GM12878 (cell line): ENCODE measurements at regions not wholly inside any gene's neighbourhood (a gene's known extent, or its start where the extent isn't known, plus 50 kb on each side); places are given as distances from the start of the nearest gene placed in this dataset.

ENCODE experiments used
- ATAC-seq: fragments of 200-7000 bp; cut with Tn5 transposase; 3 replicates; pipeline ENCODE4 v1.9.1; 2020; ENCODE audit warnings: mild to moderate bottlenecking, moderate library complexity
- BruUV-seq: library from RNA; stranded (reverse); fragments of 400-500 nt; replicated peaks from 2 replicates; lab custom pipeline; 2021; lab: Mats Ljungman, UMichigan
- CTCF ChIA-PET: fragments of 300-600 bp; sonication (Branson Sonifier 250); formaldehyde crosslinking; extraction: SDS; loops from one replicate; lab custom pipeline; 2021; ENCODE audit warnings: inconsistent platforms; lab: Yijun Ruan, JAX
- POLR2A ChIA-PET: fragments of 350-600 bp; formaldehyde crosslinking; extraction: SDS; loops from one replicate; lab custom pipeline; 2021; ENCODE audit warnings: inconsistent platforms; lab: Charles Lee
- RAD21 ChIA-PET: fragments of 300-600 bp; sonication (Branson Sonifier 250); formaldehyde crosslinking; loops from one replicate; lab custom pipeline; 2023; ENCODE audit warnings: antibody characterized with exemption; ENCODE audit not compliant: unreplicated experiment; lab: Charles Lee
- SMC1A ChIA-PET: fragments of 300-600 bp; sonication (Branson Sonifier 250); formaldehyde crosslinking; loops from one replicate; lab custom pipeline; 2023; ENCODE audit not compliant: unreplicated experiment, uncharacterized antibody; lab: Charles Lee
- DNase-seq: peaks from one replicate; pipeline ENCODE4 v3.0.0-alpha.2; 2011; ENCODE audit warnings: low read depth, low spot score
- FAIRE-seq: peaks from 3 replicates; lab custom pipeline; 2011; peaks lifted over from hg19 to GRCh38; lab: Jason Lieb, UNC
- H2AFZ ChIP-seq: 2 replicates; pipeline ENCODE4 v1.6.0; 2011; ENCODE audit warnings: low read depth, low read length, control low read depth; ENCODE audit not compliant: control insufficient read depth
- H3K27ac ChIP-seq: 2 replicates; pipeline ENCODE4 v1.5.1; 2011; ENCODE audit warnings: control low read depth; ENCODE audit not compliant: control insufficient read depth, insufficient read depth
- H3K27me3 ChIP-seq, 2 experiments: replicated peaks in 1 of 2; 2 replicates each; pipeline versions ENCODE4 v1.6.0 to v1.6.1; 2011; ENCODE audit warnings: low read length in 1 of 2; ENCODE audit not compliant: control insufficient read depth in 2 of 2, insufficient read depth in 2 of 2
- H3K36me3 ChIP-seq, 2 experiments: 2 replicates each; pipeline ENCODE4 v1.5.1; 2011; ENCODE audit warnings: low read length in 1 of 2; ENCODE audit not compliant: control insufficient read depth in 2 of 2, insufficient read depth in 2 of 2
- H3K4me1 ChIP-seq: 2 replicates; pipeline ENCODE4 v1.6.1; 2011; ENCODE audit warnings: mild to moderate bottlenecking, low read length, moderate library complexity, mixed read lengths; ENCODE audit not compliant: control insufficient read depth, insufficient read depth
- H3K4me2 ChIP-seq: 2 replicates; pipeline ENCODE4 v1.6.0; 2011; ENCODE audit warnings: control low read depth; ENCODE audit not compliant: control insufficient read depth, insufficient read depth
- H3K4me3 ChIP-seq: fragments of 200-600 bp; sonication (generic); 2 replicates; pipeline ENCODE4 v1.5.1; 2016
- H3K79me2 ChIP-seq: 2 replicates; pipeline ENCODE4 v1.6.0; 2011; ENCODE audit warnings: low read length; ENCODE audit not compliant: control insufficient read depth, insufficient read depth
- H3K9ac ChIP-seq: 2 replicates; pipeline ENCODE4 v1.8.0; 2011; ENCODE audit warnings: low read length, control low read depth, mixed read lengths; ENCODE audit not compliant: control insufficient read depth, insufficient read depth
- H3K9me3 ChIP-seq: replicated peaks from 3 replicates; pipeline ENCODE4 v1.5.1; 2011; ENCODE audit warnings: mild to moderate bottlenecking, low read length; ENCODE audit not compliant: control insufficient read depth, insufficient read depth
- H4K20me1 ChIP-seq: 2 replicates; pipeline ENCODE4 v1.6.0; 2011; ENCODE audit not compliant: control insufficient read depth, insufficient read depth
- ATF2 ChIP-seq: IDR thresholded peaks from 2 replicates; pipeline ENCODE4 v1.6.1; 2012; ENCODE audit warnings: low read length, inconsistent platforms
- BMI1 ChIP-seq: fragments of 450-650 bp; IDR thresholded peaks from 2 replicates; pipeline ENCODE4 v1.6.1; 2016; ENCODE audit warnings: mild to moderate bottlenecking, moderate library complexity, borderline replicate concordance
- E2F4 ChIP-seq: IDR thresholded peaks from 2 replicates; pipeline ENCODE4 v1.6.1; 2012; ENCODE audit warnings: low read depth, low read length, improper control_type of control experiment
- EED ChIP-seq: sonication (generic); IDR thresholded peaks from 2 replicates; pipeline ENCODE4 v1.6.1; 2016; ENCODE audit warnings: antibody characterized with exemption, low read depth
- ETV6 ChIP-seq, 2 experiments: fragments of 450-650 bp in 1 of 2; IDR thresholded peaks in 1 of 2; conservative IDR thresholded peaks in 1 of 2; 2 replicates each; pipeline ENCODE4 v1.6.1; 2014; ENCODE audit warnings: antibody characterized with exemption in 1 of 2, borderline replicate concordance in 1 of 2, low read depth in 1 of 2, mild to moderate bottlenecking in 1 of 2, moderate library complexity in 1 of 2
- NFIC ChIP-seq: IDR thresholded peaks from 2 replicates; pipeline ENCODE4 v1.6.1; 2012; ENCODE audit warnings: low read depth, mild to moderate bottlenecking, inconsistent platforms, low read length, moderate library complexity
- NFXL1 ChIP-seq: fragments of 450-650 bp; IDR thresholded peaks from 2 replicates; pipeline ENCODE4 v1.6.1; 2017; ENCODE audit warnings: antibody characterized with exemption, mild to moderate bottlenecking, borderline replicate concordance
- PBX3 ChIP-seq: IDR thresholded peaks from 2 replicates; pipeline ENCODE4 v1.6.1; 2011; ENCODE audit warnings: mild to moderate bottlenecking, low read depth, low read length, moderate library complexity; ENCODE audit not compliant: insufficient replicate concordance
- RAD51 ChIP-seq: fragments of 450-650 bp; IDR thresholded peaks from 2 replicates; pipeline ENCODE4 v1.6.1; 2016; ENCODE audit warnings: moderate library complexity, mild to moderate bottlenecking, inconsistent platforms
- RB1 ChIP-seq: fragments of 450-650 bp; formaldehyde crosslinking; IDR thresholded peaks from 2 replicates; pipeline ENCODE4 v1.6.1; 2017; ENCODE audit warnings: mild to moderate bottlenecking, borderline replicate concordance
- RFX5 ChIP-seq: IDR thresholded peaks from 2 replicates; pipeline ENCODE4 v1.6.1; 2011; ENCODE audit warnings: low read depth, low read length, improper control_type of control experiment
- SUPT20H ChIP-seq: IDR thresholded peaks from 2 replicates; pipeline ENCODE4 v1.6.1; 2011; ENCODE audit warnings: low read depth, mild to moderate bottlenecking, low read length, moderate library complexity, borderline replicate concordance; ENCODE audit not compliant: control insufficient read depth
- TCF12 ChIP-seq: IDR thresholded peaks from 2 replicates; pipeline ENCODE4 v1.6.1; 2011; ENCODE audit warnings: low read depth, mild to moderate bottlenecking, low read length
- ZNF24 ChIP-seq: fragments of 450-650 bp; IDR thresholded peaks from 2 replicates; pipeline ENCODE4 v1.6.1; 2017; ENCODE audit warnings: antibody characterized with exemption, mild to moderate bottlenecking
- ZNF592 ChIP-seq: fragments of 450-650 bp; IDR thresholded peaks from 2 replicates; pipeline ENCODE4 v1.6.1; 2017; ENCODE audit warnings: mild to moderate bottlenecking, moderate library complexity
- WGBS: methylation state at CpG from one replicate; pipeline ENCODE4 v1.1.6; 2016; ENCODE audit warnings: low lambda C conversion rate; ENCODE audit not compliant: insufficient replicate concordance, insufficient coverage; ENCODE audit errors: missing lambda C conversion rate; 5-methylcytosine and 5-hydroxymethylcytosine counted together
- in situ Hi-C: fragments of 300-500 bp; cut with MboI; formaldehyde crosslinking; loops from 9 replicates; pipeline ENCODE4 v1.14.3; 2018; ENCODE audit warnings: mixed read lengths
- intact Hi-C: fragments of 100-400 bp; cut with micrococcal nuclease; formaldehyde crosslinking; loops from one replicate; pipeline ENCODE4 v1.14.2; 2022; ENCODE audit not compliant: unreplicated experiment

DNA sequence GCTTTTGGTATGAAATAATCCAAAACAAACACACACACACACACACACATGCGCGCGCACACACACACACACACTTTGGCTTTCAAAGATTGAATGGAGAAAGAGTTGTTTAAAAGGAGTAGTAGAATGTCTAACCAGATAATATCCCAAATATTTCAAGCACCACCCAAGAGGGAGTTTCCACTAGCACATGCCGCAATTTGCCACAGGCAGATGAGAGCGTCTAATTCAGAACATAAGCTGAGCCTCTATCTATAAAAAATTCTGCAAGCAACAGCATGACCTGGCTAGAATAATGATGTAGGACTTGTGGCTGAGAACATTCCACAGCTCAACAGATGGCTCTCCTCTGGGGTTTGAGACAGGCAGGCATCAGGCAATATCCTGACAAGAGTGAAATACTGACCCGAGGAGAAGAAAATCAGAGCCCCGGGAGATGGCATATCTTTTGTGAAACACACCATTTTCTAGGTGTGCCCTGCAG lies 302.5 kb upstream of the GADL1 start:
- no peak overlapping the region for H2AFZ ChIP-seq
- FAIRE-seq (no peak), ATAC-seq (no peak), DNase-seq (no peak)
- TF ChIP-seq RAD51, result no peak
- no peak for TF ChIP-seq E2F4
- TF ChIP-seq ETV6 (conservative IDR thresholded peaks at IDR 0.05 in 1 of 2, IDR thresholded peaks at IDR 0.05 in 1 of 2; ENCODE audit: borderline replicate concordance in 1 of 2, low read depth in 1 of 2), result no peak
- no peak for TF ChIP-seq NFIC
- no peak for TF ChIP-seq RFX5
- no peak for TF ChIP-seq ZNF592
- TF ChIP-seq ATF2, result no peak
- TF ChIP-seq PBX3, result no peak
- no peak for TF ChIP-seq TCF12
- no peak for TF ChIP-seq SUPT20H
- TF ChIP-seq BMI1, result no peak
- no peak for TF ChIP-seq EED
- TF ChIP-seq ZNF24, result no peak
- no peak for TF ChIP-seq RB1
- no peak for TF ChIP-seq NFXL1
- 95% methylated on average over 7 of the region's 7 CpGs for WGBS
- intact Hi-C loops, result no loop called here
- no peaks in the 10 kb centered on the region for H3K27me3 ChIP-seq
- ChIA-PET RAD21 (no interaction called here), POLR2A (no interaction called here), SMC1A (interaction anchor here (0.7 to 1.2 kb wide), 3 partner anchors 10 to 51 kb away, joined by 3 to 5 read pairs (median 3); no protein-coding TSS in a partner anchor), CTCF (no interaction called here)
- in situ Hi-C loops, result no loop called here
- BruUV-seq, result no TSS peak
- H3K4me2 ChIP-seq, result no peak overlapping the region
- no peak overlapping the region for H3K9ac ChIP-seq
- H3K36me3 ChIP-seq, result no peaks in the 10 kb centered on the region
- H3K27ac ChIP-seq, result no peak overlapping the region
- H3K4me1 ChIP-seq, result no peaks in the 10 kb centered on the region
- no peaks in the 10 kb centered on the region for H3K79me2 ChIP-seq
- no peak overlapping the region for H3K4me3 ChIP-seq
- H3K9me3 ChIP-seq, result no peaks in the 10 kb centered on the region
- H4K20me1 ChIP-seq, result no peaks in the 10 kb centered on the region
